Activated CD8-positive, alpha-beta memory T cell treated with anti-CD3 and anti-CD28 coated beads for 36 hours (primary cell): ENCODE measurements at regions not wholly inside any gene's neighbourhood (a gene's known extent, or its start where the extent isn't known, plus 50 kb on each side); places are given as distances from the start of the nearest gene placed in this dataset.

Experiments used
- CTCF ChIA-PET: fragments of 350-600 bp; sonication (Branson Sonifier 250); formaldehyde crosslinking; loops from one replicate; lab custom pipeline; 2021; ENCODE audit warnings: antibody characterized with exemption; lab: Charles Lee
- POLR2A ChIA-PET: fragments of 350-600 bp; sonication (Branson Sonifier 250); formaldehyde crosslinking; loops from one replicate; lab custom pipeline; 2021; ENCODE audit warnings: antibody characterized with exemption; lab: Charles Lee

GRCh38 chr6:164167873-164168405, 753.4 kb downstream of the QKI start:
- ChIA-PET CTCF (no interaction called here), POLR2A (no interaction called here)

- ChIA-PET POLR2A (no interaction called here), CTCF (no interaction called here)
These were observed 752.5 kb downstream of the QKI start for GRCh38 chr6:164166996-164167395.

GRCh38 chr6:164166515-164166914, 752.0 kb downstream of the QKI start:
- POLR2A ChIA-PET = no interaction called here
- CTCF ChIA-PET = no interaction called here

GRCh38 chr6:164164876-164165275, 750.4 kb downstream of the QKI start:
- CTCF ChIA-PET = no interaction called here
- POLR2A ChIA-PET = no interaction called here

GRCh38 chr6:164163239-164163638, 748.7 kb downstream of the QKI start:
- ChIA-PET CTCF (no interaction called here), POLR2A (no interaction called here)

- POLR2A ChIA-PET = no interaction called here
- CTCF ChIA-PET = no interaction called here
These were observed 744.5 kb downstream of the QKI start for GRCh38 chr6:164159061-164159460.

- CTCF ChIA-PET = no interaction called here
These were observed 740.1 kb downstream of the QKI start for GRCh38 chr6:164154588-164154987.

GRCh38 chr6:164152611-164153010, 738.1 kb downstream of the QKI start:
- CTCF ChIA-PET = no interaction called here
- POLR2A ChIA-PET = no interaction called here

More at GRCh38 chr6:164154588-164154987, 740.1 kb downstream of the QKI start:
- POLR2A ChIA-PET = no interaction called here

- ChIA-PET POLR2A (no interaction called here), CTCF (no interaction called here)
These were observed 736.9 kb downstream of the QKI start for GRCh38 chr6:164151161-164152120.

- POLR2A ChIA-PET = no interaction called here
These were observed 735.7 kb downstream of the QKI start for GRCh38 chr6:164150232-164150631.

GRCh38 chr6:164148788-164149187, 734.3 kb downstream of the QKI start:
- POLR2A ChIA-PET = no interaction called here
- CTCF ChIA-PET = no interaction called here

More at GRCh38 chr6:164150232-164150631, 735.7 kb downstream of the QKI start:
- CTCF ChIA-PET = no interaction called here

- ChIA-PET POLR2A (no interaction called here), CTCF (no interaction called here)
These were observed 729.8 kb downstream of the QKI start for GRCh38 chr6:164144316-164144715.

GRCh38 chr6:164142322-164142721, 727.8 kb downstream of the QKI start:
- ChIA-PET POLR2A (no interaction called here), CTCF (no interaction called here)

GRCh38 chr6:164135511-164136132, 721.1 kb downstream of the QKI start:
- ChIA-PET CTCF (no interaction called here), POLR2A (no interaction called here)

- POLR2A ChIA-PET = no interaction called here
These were observed 718.6 kb downstream of the QKI start for GRCh38 chr6:164133095-164133494.

GRCh38 chr6:164130585-164130984, 716.1 kb downstream of the QKI start:
- ChIA-PET CTCF (no interaction called here), POLR2A (no interaction called here)

More at GRCh38 chr6:164133095-164133494, 718.6 kb downstream of the QKI start:
- CTCF ChIA-PET = no interaction called here

- ChIA-PET CTCF (no interaction called here), POLR2A (no interaction called here)
These were observed 715.6 kb downstream of the QKI start for GRCh38 chr6:164130151-164130550.

- POLR2A ChIA-PET = no interaction called here
These were observed 714.7 kb downstream of the QKI start for GRCh38 chr6:164129218-164129617.

GRCh38 chr6:164128101-164128500, 713.6 kb downstream of the QKI start:
- ChIA-PET POLR2A (no interaction called here), CTCF (no interaction called here)

More at GRCh38 chr6:164129218-164129617, 714.7 kb downstream of the QKI start:
- CTCF ChIA-PET = no interaction called here

- POLR2A ChIA-PET = no interaction called here
- CTCF ChIA-PET = no interaction called here
These were observed 710.5 kb downstream of the QKI start for GRCh38 chr6:164124986-164125385.

GRCh38 chr6:164124473-164124872, 710.0 kb downstream of the QKI start:
- ChIA-PET CTCF (no interaction called here), POLR2A (no interaction called here)
